ENCODE measurements at regions not wholly inside any gene's neighbourhood (a gene's known extent, or its start where the extent isn't known, plus 50 kb on each side); places are given as distances from the start of the nearest gene placed in this dataset.

DNA sequence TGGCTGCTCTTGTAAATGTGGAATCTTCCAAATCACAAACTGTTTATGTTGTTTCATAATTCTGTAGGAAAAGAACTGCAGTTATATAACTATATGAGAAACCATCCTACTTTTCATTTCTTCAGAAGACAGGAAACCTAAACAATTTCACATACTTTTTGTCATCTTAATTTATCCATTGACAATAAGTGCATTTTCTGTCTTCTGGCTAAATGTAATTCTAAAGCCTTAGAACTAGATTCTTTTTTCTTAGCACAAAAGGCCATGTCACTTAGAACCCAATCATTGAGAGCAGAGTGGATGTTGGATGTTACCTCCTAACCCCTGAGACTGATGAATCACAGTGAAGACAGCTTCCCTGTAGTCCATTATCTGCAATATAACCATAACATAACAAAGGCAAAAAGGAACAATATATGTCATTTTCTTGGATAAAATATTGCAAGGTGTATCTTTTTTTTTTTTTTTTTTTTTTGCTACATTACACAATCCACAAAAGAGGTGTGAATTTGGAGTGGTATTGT, 410.2 kb upstream of the PRMT6 start:
- Histone ChIP-seq H3K27ac (ENCODE audit: low read length) (no peak overlapping the region), H3K9me3 (ENCODE audit: low read length) (peaks cover 3% of the 10 kb centered on the region; the same call in 1 of the 2 replicates), H3K4me1 (ENCODE audit: low read length) (no peaks in the 10 kb centered on the region), H4K20me1 (ENCODE audit: insufficient read depth, low read depth, low read length) (no peaks in the 10 kb centered on the region), H3K4me3 (ENCODE audit: low read length) (no peak overlapping the region), H3K27me3 (ENCODE audit: low read length) (no peaks in the 10 kb centered on the region), H3K9ac (ENCODE audit: low read length) (no peak overlapping the region), H3K9me2 (replicated peaks; ENCODE audit: insufficient read depth, low read length) (no peaks in the 10 kb centered on the region), H3K79me2 (ENCODE audit: low read length) (no peaks in the 10 kb centered on the region), H2AFZ (ENCODE audit: low read length) (no peak overlapping the region), H3K36me3 (ENCODE audit: insufficient read depth, low read length) (no peaks in the 10 kb centered on the region), H3K4me2 (ENCODE audit: low read depth, low read length, poor library complexity, severe bottlenecking) (no peak overlapping the region)
- DNase-seq: no peak

DNA sequence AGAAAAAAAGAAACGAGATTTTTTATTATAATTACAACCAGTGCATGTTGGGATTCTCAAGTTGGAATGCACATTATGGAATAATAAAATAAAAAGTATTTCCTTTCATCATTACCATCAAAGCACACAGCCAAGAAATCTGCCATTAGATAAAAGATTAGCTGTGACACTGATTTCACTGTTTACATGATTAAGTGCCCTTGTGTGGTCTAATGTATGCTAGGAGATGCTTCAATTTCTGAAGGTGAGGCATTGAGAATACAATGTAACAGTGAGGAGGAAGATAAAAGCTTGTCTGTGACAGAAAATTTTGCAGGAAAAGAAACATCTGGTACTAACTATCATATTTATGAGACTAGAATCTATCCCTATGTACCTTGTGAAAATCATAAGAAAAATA, 409.7 kb upstream of the PRMT6 start:
- Histone ChIP-seq H4K20me1 (ENCODE audit: insufficient read depth, low read depth, low read length) (no peaks in the 10 kb centered on the region), H3K27ac (ENCODE audit: low read length) (no peak overlapping the region), H2AFZ (ENCODE audit: low read length) (no peak overlapping the region), H3K4me1 (ENCODE audit: low read length) (no peaks in the 10 kb centered on the region), H3K9me2 (replicated peaks; ENCODE audit: insufficient read depth, low read length) (no peaks in the 10 kb centered on the region), H3K36me3 (ENCODE audit: insufficient read depth, low read length) (no peaks in the 10 kb centered on the region), H3K4me3 (ENCODE audit: low read length) (no peak overlapping the region), H3K79me2 (ENCODE audit: low read length) (no peaks in the 10 kb centered on the region), H3K4me2 (ENCODE audit: low read depth, low read length, poor library complexity, severe bottlenecking) (no peak overlapping the region), H3K9me3 (ENCODE audit: low read length) (peaks cover 6% of the 10 kb centered on the region; the same call in 1 of the 2 replicates), H3K27me3 (ENCODE audit: low read length) (no peaks in the 10 kb centered on the region), H3K9ac (ENCODE audit: low read length) (no peak overlapping the region)
- no peak for DNase-seq

DNA sequence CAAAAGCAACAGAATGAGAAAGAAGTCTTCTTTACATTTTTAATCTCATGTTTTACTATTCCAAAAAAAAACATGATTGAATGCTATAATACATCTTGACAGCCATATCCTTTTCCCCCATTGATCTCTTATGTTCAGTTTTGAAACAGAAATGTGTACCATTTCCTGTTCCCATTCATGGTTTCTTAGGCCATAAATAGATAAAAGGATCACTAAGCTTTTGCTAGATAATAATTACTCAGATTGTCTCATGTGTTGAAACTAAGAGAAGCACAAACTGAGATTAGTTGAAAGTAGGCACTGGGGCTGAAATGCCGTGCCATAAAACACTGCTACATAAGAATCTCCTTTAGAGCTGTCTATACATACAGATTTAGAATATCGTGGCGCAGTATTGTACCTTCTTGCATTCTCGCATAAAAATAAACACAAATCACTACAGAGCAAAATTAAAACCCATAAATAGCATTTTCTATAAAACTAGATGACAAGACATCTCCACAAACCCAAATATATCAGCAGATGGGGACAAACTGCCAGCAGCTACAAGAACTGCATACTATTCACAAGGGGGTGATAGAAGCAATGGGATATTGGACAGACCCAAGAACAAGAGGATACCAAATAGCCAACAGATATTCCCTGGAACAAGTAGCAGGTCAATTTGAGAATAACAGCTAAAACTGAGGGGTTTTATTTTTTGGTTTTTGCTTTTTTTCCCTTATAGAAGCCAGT, 405.3 kb upstream of the PRMT6 start:
- Histone ChIP-seq H2AFZ (ENCODE audit: low read length) (no peak overlapping the region), H3K79me2 (ENCODE audit: low read length) (no peaks in the 10 kb centered on the region), H4K20me1 (ENCODE audit: insufficient read depth, low read depth, low read length) (no peaks in the 10 kb centered on the region), H3K27ac (ENCODE audit: low read length) (no peak overlapping the region), H3K9me3 (ENCODE audit: low read length) (peaks cover 5% of the 10 kb centered on the region; the same call in 1 of the 2 replicates), H3K27me3 (ENCODE audit: low read length) (no peaks in the 10 kb centered on the region), H3K4me3 (ENCODE audit: low read length) (no peak overlapping the region), H3K9ac (ENCODE audit: low read length) (no peak overlapping the region), H3K9me2 (replicated peaks; ENCODE audit: insufficient read depth, low read length) (no peaks in the 10 kb centered on the region), H3K36me3 (ENCODE audit: insufficient read depth, low read length) (no peaks in the 10 kb centered on the region), H3K4me1 (ENCODE audit: low read length) (no peaks in the 10 kb centered on the region), H3K4me2 (ENCODE audit: low read depth, low read length, poor library complexity, severe bottlenecking) (no peak overlapping the region)
- no peak for DNase-seq

DNA sequence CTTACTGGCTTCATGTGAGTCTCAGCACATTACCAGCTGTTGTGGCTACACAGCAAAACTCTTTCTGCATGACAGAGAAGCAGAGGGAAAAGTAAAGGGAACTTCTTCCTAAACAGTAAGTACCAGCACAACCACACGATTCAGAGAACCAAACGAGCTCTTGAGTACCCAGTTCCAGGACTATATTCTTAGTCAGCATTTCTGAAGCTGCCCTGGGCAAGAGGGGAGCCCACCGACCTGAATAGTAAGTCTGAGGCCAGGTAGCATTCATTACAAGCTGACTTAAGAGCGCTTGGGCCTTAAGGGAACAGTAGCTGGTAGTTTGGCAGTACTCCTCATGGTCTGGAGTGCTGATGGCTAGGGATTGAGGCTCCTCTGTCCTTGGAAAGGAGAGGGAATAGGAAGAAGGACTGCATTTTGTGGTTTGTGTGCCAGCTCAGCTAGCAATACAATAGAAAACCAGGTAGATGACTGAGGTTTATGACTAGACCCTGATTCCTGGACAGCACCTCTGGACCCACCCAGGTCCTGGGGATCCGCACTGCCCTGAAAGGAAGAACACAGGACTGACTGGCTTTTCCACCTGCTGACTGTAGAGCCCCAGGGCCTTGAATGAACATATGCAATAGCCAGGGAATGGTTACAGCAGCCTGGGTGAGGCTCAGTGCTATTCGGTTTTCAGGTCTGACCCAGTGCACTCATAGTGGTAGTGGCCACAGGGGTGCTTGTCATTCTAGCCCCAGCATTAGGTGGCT, 396.8 kb upstream of the PRMT6 start:
- Histone ChIP-seq H3K4me1 (ENCODE audit: low read length) (no peaks in the 10 kb centered on the region), H3K9ac (ENCODE audit: low read length) (no peak overlapping the region), H3K9me2 (replicated peaks; ENCODE audit: insufficient read depth, low read length) (no peaks in the 10 kb centered on the region), H4K20me1 (ENCODE audit: insufficient read depth, low read depth, low read length) (no peaks in the 10 kb centered on the region), H3K9me3 (ENCODE audit: low read length) (peaks cover 17% of the 10 kb centered on the region), H3K79me2 (ENCODE audit: low read length) (no peaks in the 10 kb centered on the region), H3K27ac (ENCODE audit: low read length) (no peak overlapping the region), H3K27me3 (ENCODE audit: low read length) (no peaks in the 10 kb centered on the region), H3K4me2 (ENCODE audit: low read depth, low read length, poor library complexity, severe bottlenecking) (no peak overlapping the region), H3K36me3 (ENCODE audit: insufficient read depth, low read length) (no peaks in the 10 kb centered on the region), H2AFZ (ENCODE audit: low read length) (no peak overlapping the region), H3K4me3 (ENCODE audit: low read length) (no peak overlapping the region)
- no peak for DNase-seq

DNA sequence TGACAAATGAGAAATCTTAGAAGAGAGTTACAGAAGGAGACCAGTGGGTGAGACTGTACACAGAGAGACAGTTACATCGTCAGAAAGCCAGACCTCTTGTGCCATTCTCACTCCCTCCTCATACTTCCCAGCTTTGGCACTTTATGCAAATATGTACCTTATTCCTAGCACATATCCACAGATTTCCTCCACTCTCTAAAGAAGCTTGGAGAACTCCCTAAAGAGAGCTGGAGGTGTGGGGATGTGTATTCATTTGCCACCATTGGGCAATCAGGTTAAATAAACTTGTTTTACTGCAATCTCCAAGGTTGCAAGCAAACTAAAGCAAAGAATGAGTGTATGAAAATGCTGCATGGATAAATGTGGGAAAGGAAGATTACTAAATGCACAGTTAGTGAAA, 380.9 kb upstream of the PRMT6 start:
- H3K36me3 ChIP-seq (ENCODE audit: insufficient read depth, low read length): no peaks in the 10 kb centered on the region
- H3K27me3 ChIP-seq (ENCODE audit: low read length): no peaks in the 10 kb centered on the region
- no peak overlapping the region for H3K27ac ChIP-seq (ENCODE audit: low read length)
- no peak overlapping the region for H3K9ac ChIP-seq (ENCODE audit: low read length)
- H3K4me1 ChIP-seq (ENCODE audit: low read length): no peaks in the 10 kb centered on the region
- H3K79me2 ChIP-seq (ENCODE audit: low read length): no peaks in the 10 kb centered on the region
- no peak overlapping the region for H3K4me2 ChIP-seq (ENCODE audit: low read depth, low read length, poor library complexity, severe bottlenecking)
- no peak for DNase-seq
- H3K9me2 ChIP-seq (replicated peaks; ENCODE audit: insufficient read depth, low read length): no peaks in the 10 kb centered on the region; the same call in 1 of the 2 replicates
- H3K9me3 ChIP-seq (ENCODE audit: low read length): peaks cover 10% of the 10 kb centered on the region; the same call in 1 of the 2 replicates
- no peak overlapping the region for H2AFZ ChIP-seq (ENCODE audit: low read length)
- no peaks in the 10 kb centered on the region for H4K20me1 ChIP-seq (ENCODE audit: insufficient read depth, low read depth, low read length)
- no peak overlapping the region for H3K4me3 ChIP-seq (ENCODE audit: low read length)

DNA sequence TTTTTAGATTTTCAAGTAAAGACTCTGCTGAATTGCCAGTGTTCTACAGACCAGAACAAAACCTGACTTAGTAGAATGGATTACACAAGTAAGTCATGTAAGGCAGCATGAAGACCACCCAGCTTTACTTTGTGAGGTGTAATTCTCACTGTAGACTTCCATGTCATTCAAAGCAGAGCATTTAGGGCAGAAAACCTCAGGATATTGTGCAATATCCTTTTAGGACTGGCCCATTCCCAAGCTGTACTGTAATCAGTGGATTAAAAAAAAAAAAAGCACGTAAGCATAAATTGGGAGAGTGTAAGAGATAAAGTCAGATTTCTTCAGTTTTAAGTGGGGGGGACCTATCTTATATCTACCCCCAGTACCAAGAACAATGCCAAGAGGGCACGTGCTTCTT, 380.5 kb upstream of the PRMT6 start:
- H3K4me3 ChIP-seq (ENCODE audit: low read length): no peak overlapping the region
- H3K27ac ChIP-seq (ENCODE audit: low read length): no peak overlapping the region
- no peaks in the 10 kb centered on the region; the same call in 1 of the 2 replicates for H3K9me2 ChIP-seq (replicated peaks; ENCODE audit: insufficient read depth, low read length)
- no peaks in the 10 kb centered on the region for H3K79me2 ChIP-seq (ENCODE audit: low read length)
- H3K36me3 ChIP-seq (ENCODE audit: insufficient read depth, low read length): no peaks in the 10 kb centered on the region
- no peak for DNase-seq
- H3K27me3 ChIP-seq (ENCODE audit: low read length): no peaks in the 10 kb centered on the region
- H2AFZ ChIP-seq (ENCODE audit: low read length): no peak overlapping the region
- H3K9me3 ChIP-seq (ENCODE audit: low read length): peaks cover 10% of the 10 kb centered on the region; the same call in 1 of the 2 replicates
- H3K9ac ChIP-seq (ENCODE audit: low read length): no peak overlapping the region
- no peak overlapping the region for H3K4me2 ChIP-seq (ENCODE audit: low read depth, low read length, poor library complexity, severe bottlenecking)
- no peaks in the 10 kb centered on the region for H4K20me1 ChIP-seq (ENCODE audit: insufficient read depth, low read depth, low read length)
- H3K4me1 ChIP-seq (ENCODE audit: low read length): no peaks in the 10 kb centered on the region

DNA sequence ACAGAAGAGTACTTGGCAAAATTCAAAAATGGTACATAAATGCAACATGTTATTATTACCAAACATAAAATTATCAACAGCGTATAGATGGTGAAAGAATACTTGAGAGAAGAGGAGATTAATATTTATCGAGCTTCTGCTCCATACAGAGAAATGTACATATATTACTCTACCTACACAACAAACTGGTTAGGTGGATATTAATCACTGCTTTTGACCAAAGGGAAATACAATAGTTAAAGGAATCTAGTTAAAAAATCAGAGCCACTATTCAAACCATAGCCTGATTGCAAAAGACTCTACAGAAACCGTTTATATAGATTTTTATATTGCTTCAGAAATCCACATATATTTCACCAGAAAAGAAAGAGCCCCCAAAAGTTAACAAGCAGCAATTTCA, 379.3 kb upstream of the PRMT6 start:
- DNase-seq: no peak
- Histone ChIP-seq H3K27me3 (ENCODE audit: low read length) (no peaks in the 10 kb centered on the region), H3K4me2 (ENCODE audit: low read depth, low read length, poor library complexity, severe bottlenecking) (no peak overlapping the region)

DNA sequence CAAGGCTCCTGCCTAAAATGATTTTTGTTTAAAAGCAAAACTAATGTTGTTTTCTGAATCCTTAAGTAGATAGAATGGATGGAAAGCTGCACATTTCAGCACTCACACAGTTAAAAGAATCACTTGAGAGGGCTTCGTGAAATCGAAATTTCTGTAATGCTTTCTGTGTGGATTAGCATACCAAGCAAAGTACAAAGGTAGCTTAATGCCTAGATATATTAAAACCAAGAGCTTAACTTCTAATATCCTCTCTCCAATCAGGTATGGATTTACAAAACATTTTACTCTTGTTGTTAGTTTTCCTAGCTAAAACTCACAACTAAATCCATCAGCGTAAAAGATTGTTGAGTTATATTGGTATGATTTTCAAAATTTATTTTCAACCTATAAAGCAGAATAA, 378.8 kb upstream of the PRMT6 start:
- H3K4me2 ChIP-seq (ENCODE audit: low read depth, low read length, poor library complexity, severe bottlenecking): no peak overlapping the region
- H3K4me1 ChIP-seq (ENCODE audit: low read length): no peaks in the 10 kb centered on the region
- H3K9me2 ChIP-seq (replicated peaks; ENCODE audit: insufficient read depth, low read length): no peaks in the 10 kb centered on the region; the same call in 1 of the 2 replicates
- no peaks in the 10 kb centered on the region for H4K20me1 ChIP-seq (ENCODE audit: insufficient read depth, low read depth, low read length)
- DNase-seq: no peak
- no peaks in the 10 kb centered on the region for H3K79me2 ChIP-seq (ENCODE audit: low read length)
- H3K27ac ChIP-seq (ENCODE audit: low read length): no peak overlapping the region
- H3K36me3 ChIP-seq (ENCODE audit: insufficient read depth, low read length): no peaks in the 10 kb centered on the region
- H3K9ac ChIP-seq (ENCODE audit: low read length): no peak overlapping the region
- no peaks in the 10 kb centered on the region for H3K27me3 ChIP-seq (ENCODE audit: low read length)
- H2AFZ ChIP-seq (ENCODE audit: low read length): no peak overlapping the region
- peaks cover 10% of the 10 kb centered on the region; the same call in 1 of the 2 replicates for H3K9me3 ChIP-seq (ENCODE audit: low read length)
- no peak overlapping the region for H3K4me3 ChIP-seq (ENCODE audit: low read length)

More for the DNA sequence above, 379.3 kb upstream of the PRMT6 start:
- no peaks in the 10 kb centered on the region for H3K4me1 ChIP-seq (ENCODE audit: low read length)
- H4K20me1 ChIP-seq (ENCODE audit: insufficient read depth, low read depth, low read length): no peaks in the 10 kb centered on the region
- no peaks in the 10 kb centered on the region; the same call in 1 of the 2 replicates for H3K9me2 ChIP-seq (replicated peaks; ENCODE audit: insufficient read depth, low read length)
- no peaks in the 10 kb centered on the region for H3K79me2 ChIP-seq (ENCODE audit: low read length)
- H3K4me3 ChIP-seq (ENCODE audit: low read length): no peak overlapping the region
- H3K27ac ChIP-seq (ENCODE audit: low read length): no peak overlapping the region
- no peaks in the 10 kb centered on the region for H3K36me3 ChIP-seq (ENCODE audit: insufficient read depth, low read length)
- H3K9me3 ChIP-seq (ENCODE audit: low read length): peaks cover 10% of the 10 kb centered on the region; the same call in 1 of the 2 replicates
- H2AFZ ChIP-seq (ENCODE audit: low read length): no peak overlapping the region
- no peak overlapping the region for H3K9ac ChIP-seq (ENCODE audit: low read length)

Measured in Karpas-422 (cell line).